Neural progenitor cell (in vitro differentiated cells): ENCODE measurements at regions not wholly inside any gene's neighbourhood (a gene's known extent, or its start where the extent isn't known, plus 50 kb on each side); places are given as distances from the start of the nearest gene placed in this dataset.

Experiments
- DNase-seq: peaks from one replicate; pipeline ENCODE4 v3.0.0-alpha.2; 2016; ENCODE audit warnings: low spot score
- H2AFZ ChIP-seq: fragments of 200-600 bp; sonication (generic); replicated peaks from 2 replicates; pipeline ENCODE4 v1.6.1; 2016; ENCODE audit warnings: antibody characterized with exemption
- H3F3A ChIP-seq: fragments of 200-600 bp; sonication (generic); 2 replicates; pipeline ENCODE4 v1.6.1; 2016; ENCODE audit warnings: antibody characterized with exemption, low read depth
- H3K27ac ChIP-seq: fragments of 200-600 bp; sonication (generic); 2 replicates; pipeline ENCODE4 v1.5.1; 2016; ENCODE audit warnings: mild to moderate bottlenecking
- H3K27me3 ChIP-seq: fragments of 200-600 bp; sonication (generic); 2 replicates; pipeline ENCODE4 v1.6.1; 2016; ENCODE audit warnings: mild to moderate bottlenecking, moderate library complexity
- H3K36me3 ChIP-seq: fragments of 200-600 bp; sonication (generic); 2 replicates; pipeline ENCODE4 v1.5.1; 2016
- H3K4me1 ChIP-seq: fragments of 200-600 bp; sonication (generic); 2 replicates; pipeline ENCODE4 v1.6.1; 2016; ENCODE audit warnings: mixed run types
- H3K4me2 ChIP-seq: fragments of 200-600 bp; sonication (generic); 2 replicates; pipeline ENCODE4 v1.6.1; 2016
- H3K4me3 ChIP-seq: fragments of 200-600 bp; sonication (generic); 2 replicates; pipeline ENCODE4 v1.5.1; 2016
- H3K79me2 ChIP-seq: fragments of 200-600 bp; sonication (generic); 2 replicates; pipeline ENCODE4 v1.6.1; 2016; ENCODE audit warnings: low read depth
- H3K9ac ChIP-seq: fragments of 200-600 bp; sonication (generic); 2 replicates; pipeline ENCODE4 v1.6.1; 2016
- H3K9me3 ChIP-seq: fragments of 200-600 bp; sonication (generic); 2 replicates; pipeline ENCODE4 v1.5.1; 2016; ENCODE audit warnings: low read depth
- H4K20me1 ChIP-seq: fragments of 200-600 bp; sonication (generic); 2 replicates; pipeline ENCODE4 v1.6.1; 2016; ENCODE audit warnings: low read depth
- H3K27ac Mint-ChIP-seq: 3 replicates; pipeline ENCODE4 v1.8.0; 2021; ENCODE audit warnings: mixed read lengths
- H3K27me3 Mint-ChIP-seq: 2 replicates; pipeline ENCODE4 v1.8.0; 2022; ENCODE audit warnings: low read depth, mild to moderate bottlenecking, inconsistent platforms, moderate library complexity, mixed read lengths; ENCODE audit not compliant: insufficient read depth
- H3K36me3 Mint-ChIP-seq: 3 replicates; pipeline ENCODE4 v1.8.0; 2021; ENCODE audit warnings: mixed read lengths
- H3K4me1 Mint-ChIP-seq: 3 replicates; pipeline ENCODE4 v1.8.0; 2021; ENCODE audit warnings: mixed read lengths
- H3K4me3 Mint-ChIP-seq: 3 replicates; pipeline ENCODE4 v1.8.0; 2021; ENCODE audit warnings: mild to moderate bottlenecking, moderate library complexity, mixed read lengths
- H3K9me3 Mint-ChIP-seq: 3 replicates; pipeline ENCODE4 v1.8.0; 2020; ENCODE audit warnings: mixed read lengths
- CTCF ChIP-seq: fragments of 200-600 bp; sonication (generic); IDR thresholded peaks from 2 replicates; pipeline ENCODE4 v1.5.1; 2017; ENCODE audit warnings: antibody characterized with exemption, mild to moderate bottlenecking
- EZH2 ChIP-seq: fragments of 200-600 bp; sonication (generic); IDR thresholded peaks from 2 replicates; pipeline ENCODE4 v1.6.1; 2017; ENCODE audit warnings: antibody characterized with exemption, mild to moderate bottlenecking, moderate library complexity
- EZH2phosphoT487 ChIP-seq: fragments of 200-600 bp; sonication (generic); IDR thresholded peaks from 2 replicates; pipeline ENCODE4 v1.6.1; 2017; ENCODE audit warnings: antibody characterized with exemption

- Histone ChIP-seq H3K4me3 (no peak overlapping the region), H3K36me3 (no peaks in the 10 kb centered on the region)
Measured at GRCh38 chr21:35236090-35236489, 187.0 kb upstream of the RUNX1 start.

GRCh38 chr21:35234725-35235124 lies 185.6 kb upstream of the RUNX1 start:
- H3K27ac Mint-ChIP-seq, result no peak overlapping the region
- H3K9me3 Mint-ChIP-seq, result peaks cover 28% of the 10 kb centered on the region
- no peak for TF ChIP-seq EZH2
- TF ChIP-seq EZH2phosphoT487, result no peak
- no peak for TF ChIP-seq CTCF
- Histone ChIP-seq H3K9ac (no peak overlapping the region), H3F3A (peaks cover 5% of the 10 kb centered on the region), H3K4me2 (no peak overlapping the region), H3K36me3 (no peaks in the 10 kb centered on the region), H4K20me1 (no peaks in the 10 kb centered on the region), H3K27me3 (no peaks in the 10 kb centered on the region), H2AFZ (no peak overlapping the region), H3K27ac (no peak overlapping the region), H3K9me3 (no peaks in the 10 kb centered on the region), H3K4me1 (peaks cover 5% of the 10 kb centered on the region), H3K4me3 (no peak overlapping the region), H3K79me2 (no peaks in the 10 kb centered on the region)
- peaks cover 16% of the 10 kb centered on the region for H3K4me1 Mint-ChIP-seq
- no peak overlapping the region for H3K4me3 Mint-ChIP-seq
- peaks cover 5% of the 10 kb centered on the region for H3K36me3 Mint-ChIP-seq
- H3K27me3 Mint-ChIP-seq, result peaks cover 48% of the 10 kb centered on the region
- DNase-seq, result no peak

More at GRCh38 chr21:35236090-35236489, 187.0 kb upstream of the RUNX1 start:
- Mint-ChIP-seq H3K27ac (no peak overlapping the region), H3K27me3 (peaks cover 51% of the 10 kb centered on the region), H3K4me3 (peak overlapping the region; percentile 33), H3K4me1 (peaks cover 26% of the 10 kb centered on the region), H3K9me3 (peaks cover 28% of the 10 kb centered on the region), H3K36me3 (peaks cover 5% of the 10 kb centered on the region)
- Histone ChIP-seq H3K4me2 (no peak overlapping the region), H3K4me1 (peaks cover 9% of the 10 kb centered on the region), H2AFZ (no peak overlapping the region), H3K9ac (no peak overlapping the region), H3K9me3 (no peaks in the 10 kb centered on the region), H3F3A (peaks cover 6% of the 10 kb centered on the region), H4K20me1 (no peaks in the 10 kb centered on the region), H3K27ac (no peak overlapping the region), H3K79me2 (no peaks in the 10 kb centered on the region), H3K27me3 (no peaks in the 10 kb centered on the region)
- no peak for TF ChIP-seq EZH2
- no peak for TF ChIP-seq EZH2phosphoT487
- TF ChIP-seq CTCF, result no peak
- no peak for DNase-seq

GRCh38 chr21:35233756-35234155 lies 184.7 kb upstream of the RUNX1 start:
- H3K27me3 ChIP-seq, result no peaks in the 10 kb centered on the region
- H3K9me3 Mint-ChIP-seq, result peaks cover 28% of the 10 kb centered on the region
- H3K36me3 ChIP-seq, result no peaks in the 10 kb centered on the region
- no peak overlapping the region for H3K4me2 ChIP-seq
- TF ChIP-seq CTCF, result no peak
- TF ChIP-seq EZH2, result no peak
- TF ChIP-seq EZH2phosphoT487, result no peak
- H3K4me1 Mint-ChIP-seq, result peaks cover 7% of the 10 kb centered on the region
- H3F3A ChIP-seq, result no peaks in the 10 kb centered on the region
- no peaks in the 10 kb centered on the region for H3K9me3 ChIP-seq
- peaks cover 47% of the 10 kb centered on the region for H3K27me3 Mint-ChIP-seq
- peaks cover 5% of the 10 kb centered on the region for H3K36me3 Mint-ChIP-seq
- no peak overlapping the region for H3K4me3 Mint-ChIP-seq
- H3K9ac ChIP-seq, result no peak overlapping the region
- H4K20me1 ChIP-seq, result no peaks in the 10 kb centered on the region
- no peak for DNase-seq
- H3K27ac Mint-ChIP-seq, result no peak overlapping the region
- no peak overlapping the region for H3K4me3 ChIP-seq
- no peak overlapping the region for H2AFZ ChIP-seq
- H3K79me2 ChIP-seq, result no peaks in the 10 kb centered on the region
- no peak overlapping the region for H3K27ac ChIP-seq
- no peaks in the 10 kb centered on the region for H3K4me1 ChIP-seq
